ENCODE measurements at regions not wholly inside any gene's neighbourhood (a gene's known extent, or its start where the extent isn't known, plus 50 kb on each side); places are given as distances from the start of the nearest gene placed in this dataset.

- Histone ChIP-seq H3K4me3 (ENCODE audit: low read length) (no peak overlapping the region), H3K9ac (ENCODE audit: low read length) (no peak overlapping the region)
Observed at GRCh38 chr3:59578129-59578528, 528.3 kb upstream of the CFAP20DC start.

GRCh38 chr3:59576606-59577005 is 526.8 kb upstream of the CFAP20DC start:
- Histone ChIP-seq H3K79me2 (replicated peaks; ENCODE audit: insufficient read depth, low read length) (no peaks in the 10 kb centered on the region), H2AFZ (ENCODE audit: low read depth, low read length) (no peak overlapping the region), H3K36me3 (ENCODE audit: insufficient read depth, low read length) (no peaks in the 10 kb centered on the region), H3K4me2 (ENCODE audit: low read length) (no peak overlapping the region), H3K27ac (ENCODE audit: low read length) (no peak overlapping the region), H3K9me2 (ENCODE audit: insufficient read depth, low read length) (no peaks in the 10 kb centered on the region), H3F3A (ENCODE audit: insufficient read depth, low read length, poor library complexity, severe bottlenecking) (no peaks in the 10 kb centered on the region), H3K9ac (ENCODE audit: low read length) (no peak overlapping the region), H4K20me1 (ENCODE audit: insufficient read depth) (no peaks in the 10 kb centered on the region), H3K4me3 (ENCODE audit: low read length) (no peak overlapping the region), H3K27me3 (ENCODE audit: insufficient read depth, low read depth, low read length) (no peaks in the 10 kb centered on the region), H3K9me3 (ENCODE audit: low read length) (no peaks in the 10 kb centered on the region)
- no peak for TF ChIP-seq REST (IDR thresholded peaks at IDR 0.05; ENCODE audit: borderline replicate concordance)
- no peak for TF ChIP-seq EZH2 (IDR thresholded peaks at IDR 0.05; ENCODE audit: borderline replicate concordance, insufficient read depth, low read length, poor library complexity, severe bottlenecking)
- TF ChIP-seq MXI1 (conservative IDR thresholded peaks at IDR 0.05; ENCODE audit: poor library complexity, severe bottlenecking) = no peak
- no peak for TF ChIP-seq TAF1 (IDR thresholded peaks at IDR 0.05; ENCODE audit: low read depth)
- TF ChIP-seq CTCF (IDR thresholded peaks at IDR 0.05; ENCODE audit: poor library complexity, severe bottlenecking) = no peak
- no peak for TF ChIP-seq POLR2AphosphoS5 (IDR thresholded peaks at IDR 0.05)
- TF ChIP-seq EP300 (conservative IDR thresholded peaks at IDR 0.05; ENCODE audit: poor library complexity, severe bottlenecking) = no peak
- TF ChIP-seq SMC3 (conservative IDR thresholded peaks at IDR 0.05; ENCODE audit: poor library complexity) = no peak
- no peak for TF ChIP-seq RAD21 (conservative IDR thresholded peaks at IDR 0.05)

More at GRCh38 chr3:59578129-59578528, 528.3 kb upstream of the CFAP20DC start:
- no peak for TF ChIP-seq SMC3 (conservative IDR thresholded peaks at IDR 0.05; ENCODE audit: poor library complexity)
- TF ChIP-seq EP300 (conservative IDR thresholded peaks at IDR 0.05; ENCODE audit: poor library complexity, severe bottlenecking) = no peak
- no peak for TF ChIP-seq POLR2AphosphoS5 (IDR thresholded peaks at IDR 0.05)
- TF ChIP-seq RAD21 (conservative IDR thresholded peaks at IDR 0.05) = no peak
- Histone ChIP-seq H3K36me3 (ENCODE audit: insufficient read depth, low read length) (no peaks in the 10 kb centered on the region), H3K4me2 (ENCODE audit: low read length) (no peak overlapping the region), H2AFZ (ENCODE audit: low read depth, low read length) (no peak overlapping the region), H3K27me3 (ENCODE audit: insufficient read depth, low read depth, low read length) (no peaks in the 10 kb centered on the region), H3K27ac (ENCODE audit: low read length) (no peak overlapping the region), H3K79me2 (replicated peaks; ENCODE audit: insufficient read depth, low read length) (no peaks in the 10 kb centered on the region), H3F3A (ENCODE audit: insufficient read depth, low read length, poor library complexity, severe bottlenecking) (no peaks in the 10 kb centered on the region), H3K9me3 (ENCODE audit: low read length) (no peaks in the 10 kb centered on the region), H3K9me2 (ENCODE audit: insufficient read depth, low read length) (no peaks in the 10 kb centered on the region), H4K20me1 (ENCODE audit: insufficient read depth) (no peaks in the 10 kb centered on the region)

Data from neural cell (in vitro differentiated cells).